H9 (cell line): ENCODE measurements at regions not wholly inside any gene's neighbourhood (a gene's known extent, or its start where the extent isn't known, plus 50 kb on each side); places are given as distances from the start of the nearest gene placed in this dataset.

ENCODE experiments used
- DNase-seq: peaks from one replicate; pipeline ENCODE4 v3.0.0-alpha.2; 2017
- H2AFZ ChIP-seq: one replicate; pipeline ENCODE4 v1.6.1; 2013; ENCODE audit warnings: mild to moderate bottlenecking, low read length, control low read depth, moderate library complexity
- H2AK5ac ChIP-seq: 2 replicates; pipeline ENCODE4 v1.6.1; 2013; ENCODE audit warnings: low read length, control low read depth, mixed read lengths; ENCODE audit not compliant: insufficient read length
- H2BK120ac ChIP-seq: one replicate; pipeline ENCODE4 v1.6.1; 2013; ENCODE audit warnings: low read depth, mild to moderate bottlenecking, low read length, control low read depth, inconsistent platforms; ENCODE audit not compliant: poor library complexity, severe bottlenecking
- H2BK12ac ChIP-seq: 2 replicates; pipeline ENCODE4 v1.6.1; 2013; ENCODE audit warnings: low read length, control low read depth, mixed read lengths, low read depth; ENCODE audit not compliant: insufficient read length
- H2BK15ac ChIP-seq: 2 replicates; pipeline ENCODE4 v1.6.1; 2013; ENCODE audit warnings: low read depth, low read length, control low read depth
- H2BK20ac ChIP-seq: one replicate; pipeline ENCODE4 v1.6.1; 2013; ENCODE audit warnings: low read depth, mild to moderate bottlenecking, low read length, control low read depth, inconsistent platforms; ENCODE audit not compliant: poor library complexity, severe bottlenecking
- H2BK5ac ChIP-seq: 2 replicates; pipeline ENCODE4 v1.6.1; 2013; ENCODE audit warnings: low read length, control low read depth, mixed read lengths; ENCODE audit not compliant: insufficient read length
- H3K14ac ChIP-seq: 2 replicates; pipeline ENCODE4 v1.6.1; 2013; ENCODE audit warnings: low read length, control low read depth; ENCODE audit not compliant: insufficient read depth
- H3K18ac ChIP-seq: 2 replicates; pipeline ENCODE4 v1.6.1; 2013; ENCODE audit warnings: low read depth, mild to moderate bottlenecking, mixed read lengths, low read length, control low read depth; ENCODE audit not compliant: insufficient read length
- H3K23ac ChIP-seq: 2 replicates; pipeline ENCODE4 v1.6.1; 2013; ENCODE audit warnings: low read length, control low read depth, mixed read lengths, low read depth; ENCODE audit not compliant: insufficient read length
- H3K23me2 ChIP-seq: 2 replicates; pipeline ENCODE4 v1.6.1; 2013; ENCODE audit warnings: low read depth, mild to moderate bottlenecking, mixed read lengths, low read length, control low read depth; ENCODE audit not compliant: insufficient read length, poor library complexity, severe bottlenecking
- H3K27ac ChIP-seq: 2 replicates; pipeline ENCODE4 v1.5.1; 2013; ENCODE audit warnings: low read length, control low read depth, mixed read lengths, low read depth; ENCODE audit not compliant: insufficient read length
- H3K27me3 ChIP-seq: 2 replicates; pipeline ENCODE4 v1.6.1; 2013; ENCODE audit warnings: low read length, control low read depth, inconsistent platforms; ENCODE audit not compliant: insufficient read depth
- H3K4ac ChIP-seq: 2 replicates; pipeline ENCODE4 v1.6.1; 2013; ENCODE audit warnings: low read depth, mild to moderate bottlenecking, control low read depth, inconsistent platforms, low read length, moderate library complexity
- H3K4me1 ChIP-seq: 2 replicates; pipeline ENCODE4 v1.6.1; 2013; ENCODE audit warnings: low read length, control low read depth, inconsistent platforms; ENCODE audit not compliant: insufficient read depth
- H3K4me2 ChIP-seq: 2 replicates; pipeline ENCODE4 v1.6.1; 2013; ENCODE audit warnings: low read length, control low read depth, mixed read lengths; ENCODE audit not compliant: insufficient read length, insufficient read depth
- H3K56ac ChIP-seq: 2 replicates; pipeline ENCODE4 v1.6.1; 2013; ENCODE audit warnings: low read depth, mild to moderate bottlenecking, mixed read lengths, low read length, control low read depth; ENCODE audit not compliant: insufficient read length
- H3K79me1 ChIP-seq: 2 replicates; pipeline ENCODE4 v1.6.1; 2013; ENCODE audit warnings: low read depth, mild to moderate bottlenecking, moderate library complexity, low read length, control low read depth, inconsistent platforms; ENCODE audit not compliant: insufficient read depth, poor library complexity, severe bottlenecking
- H3K79me2 ChIP-seq: 2 replicates; pipeline ENCODE4 v1.6.1; 2013; ENCODE audit warnings: low read length, control low read depth, inconsistent platforms; ENCODE audit not compliant: insufficient read depth
- H3K9ac ChIP-seq: 2 replicates; pipeline ENCODE4 v1.6.1; 2013; ENCODE audit warnings: low read length, control low read depth, mixed read lengths; ENCODE audit not compliant: insufficient read length; ENCODE audit errors: extremely low read depth
- H3K9me3 ChIP-seq: one replicate; pipeline ENCODE4 v1.6.1; 2013; ENCODE audit warnings: low read depth, low read length, inconsistent platforms; ENCODE audit not compliant: control insufficient read depth
- H3T11ph ChIP-seq: one replicate; pipeline ENCODE4 v1.6.1; 2013; ENCODE audit warnings: mild to moderate bottlenecking, low read length, control low read depth, inconsistent platforms
- H4K20me1 ChIP-seq: one replicate; pipeline ENCODE4 v1.6.1; 2013; ENCODE audit not compliant: control insufficient read depth, insufficient read length, insufficient read depth
- H4K5ac ChIP-seq: 2 replicates; pipeline ENCODE4 v1.6.1; 2013; ENCODE audit warnings: low read depth, mild to moderate bottlenecking, mixed read lengths, low read length, control low read depth; ENCODE audit not compliant: insufficient read length
- H4K8ac ChIP-seq: replicated peaks from 2 replicates; pipeline ENCODE4 v1.6.1; 2013; ENCODE audit warnings: low read length, control low read depth, mixed read lengths, low read depth; ENCODE audit not compliant: insufficient read length
- H4K91ac ChIP-seq: 2 replicates; pipeline ENCODE4 v1.6.1; 2013; ENCODE audit warnings: low read depth, mild to moderate bottlenecking, moderate library complexity, mixed read lengths, low read length, control low read depth; ENCODE audit not compliant: insufficient read length
- H3K27ac Mint-ChIP-seq, 3 experiments: 2 replicates in 2 of 3; 3 replicates in 1 of 3; pipeline ENCODE4 v1.8.0; 2020 to 2021; ENCODE audit warnings: mixed read lengths in 3 of 3, mild to moderate bottlenecking in 1 of 3, moderate library complexity in 1 of 3
- H3K27me3 Mint-ChIP-seq: 2 replicates; pipeline ENCODE4 v1.8.0; 2021; ENCODE audit warnings: low read depth, mild to moderate bottlenecking, moderate library complexity, mixed read lengths
- H3K36me3 Mint-ChIP-seq, 3 experiments: 2 replicates in 2 of 3; 3 replicates in 1 of 3; pipeline ENCODE4 v1.8.0; 2020 to 2021; ENCODE audit warnings: low read depth in 3 of 3, mixed read lengths in 3 of 3; ENCODE audit not compliant: insufficient read depth in 1 of 3
- H3K4me1 Mint-ChIP-seq, 2 experiments: 2 replicates each; pipeline ENCODE4 v1.8.0; 2020; ENCODE audit warnings: mixed read lengths in 2 of 2
- H3K4me3 Mint-ChIP-seq, 2 experiments: 2 replicates in 1 of 2; 3 replicates in 1 of 2; pipeline ENCODE4 v1.8.0; 2020 to 2021; ENCODE audit warnings: mild to moderate bottlenecking in 2 of 2, mixed read lengths in 2 of 2, moderate library complexity in 1 of 2
- H3K9me3 Mint-ChIP-seq, 2 experiments: 2 replicates in 1 of 2; 3 replicates in 1 of 2; pipeline ENCODE4 v1.8.0; 2020; ENCODE audit warnings: mild to moderate bottlenecking in 2 of 2, mixed read lengths in 2 of 2, moderate library complexity in 1 of 2
- WGBS: extraction: QIAGEN DNeasy Blood & Tissue Kit; methylation state at CpG from one replicate; pipeline ENCODE4 v1.1.7; 2013; ENCODE audit warnings: missing lambda C conversion rate, low lambda C conversion rate, mixed read lengths; ENCODE audit not compliant: insufficient read length; ENCODE audit errors: extremely low coverage; 5-methylcytosine and 5-hydroxymethylcytosine counted together
- TF ChIP-seq, protein P1 (sequence below): fragments of 200-600 bp; sonication (generic); conservative IDR thresholded peaks from 3 replicates; pipeline ENCODE4 v1.8.0; 2021; ENCODE audit warnings: antibody characterized with exemption, mild to moderate bottlenecking

DNA sequence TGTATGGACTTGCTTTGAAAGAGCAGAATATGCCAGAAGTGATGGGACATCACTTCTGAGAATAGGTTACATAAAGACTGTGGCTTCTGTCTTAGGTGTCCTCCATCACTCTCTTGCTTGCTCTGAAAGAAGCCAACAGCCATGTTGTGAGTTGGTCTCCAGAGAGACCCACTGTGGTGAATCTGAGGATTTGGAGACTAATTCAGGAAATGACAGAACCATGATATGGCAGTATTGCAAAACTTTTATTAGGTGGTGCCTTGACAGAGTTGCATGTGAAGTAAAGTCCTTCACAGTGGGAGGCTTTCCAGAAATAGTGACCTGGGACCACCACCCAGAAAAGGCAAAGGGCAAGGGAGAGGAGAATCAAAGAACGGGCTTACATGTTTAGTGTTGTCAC is 628.6 kb downstream of the KCNT2 start:
- Histone ChIP-seq H2BK20ac (no peak overlapping the region), H4K8ac (no peak overlapping the region), H3K56ac (no peak overlapping the region), H3T11ph (no peak overlapping the region), H2BK12ac (no peak overlapping the region), H3K23me2 (no peaks in the 10 kb centered on the region), H3K79me2 (no peaks in the 10 kb centered on the region), H4K91ac (no peak overlapping the region), H3K27ac (no peak overlapping the region), H3K14ac (no peak overlapping the region), H3K79me1 (no peaks in the 10 kb centered on the region), H2AK5ac (no peak overlapping the region), H2BK5ac (no peak overlapping the region), H3K4me1 (no peaks in the 10 kb centered on the region), H3K23ac (no peak overlapping the region), H2BK15ac (no peak overlapping the region), H3K27me3 (no peaks in the 10 kb centered on the region), H4K5ac (no peak overlapping the region), H4K20me1 (no peaks in the 10 kb centered on the region), H3K9me3 (no peaks in the 10 kb centered on the region), H2BK120ac (no peak overlapping the region), H3K9ac (no peak overlapping the region), H3K18ac (no peak overlapping the region), H3K4me2 (no peak overlapping the region), H3K4ac (no peak overlapping the region), H2AFZ (no peak overlapping the region)
- H3K4me1 Mint-ChIP-seq = no peaks in the 10 kb centered on the region
- no peaks in the 10 kb centered on the region for H3K27me3 Mint-ChIP-seq
- H3K36me3 Mint-ChIP-seq = no peaks in the 10 kb centered on the region
- H3K4me3 Mint-ChIP-seq = no peak overlapping the region
- TF ChIP-seq, protein P1, sequence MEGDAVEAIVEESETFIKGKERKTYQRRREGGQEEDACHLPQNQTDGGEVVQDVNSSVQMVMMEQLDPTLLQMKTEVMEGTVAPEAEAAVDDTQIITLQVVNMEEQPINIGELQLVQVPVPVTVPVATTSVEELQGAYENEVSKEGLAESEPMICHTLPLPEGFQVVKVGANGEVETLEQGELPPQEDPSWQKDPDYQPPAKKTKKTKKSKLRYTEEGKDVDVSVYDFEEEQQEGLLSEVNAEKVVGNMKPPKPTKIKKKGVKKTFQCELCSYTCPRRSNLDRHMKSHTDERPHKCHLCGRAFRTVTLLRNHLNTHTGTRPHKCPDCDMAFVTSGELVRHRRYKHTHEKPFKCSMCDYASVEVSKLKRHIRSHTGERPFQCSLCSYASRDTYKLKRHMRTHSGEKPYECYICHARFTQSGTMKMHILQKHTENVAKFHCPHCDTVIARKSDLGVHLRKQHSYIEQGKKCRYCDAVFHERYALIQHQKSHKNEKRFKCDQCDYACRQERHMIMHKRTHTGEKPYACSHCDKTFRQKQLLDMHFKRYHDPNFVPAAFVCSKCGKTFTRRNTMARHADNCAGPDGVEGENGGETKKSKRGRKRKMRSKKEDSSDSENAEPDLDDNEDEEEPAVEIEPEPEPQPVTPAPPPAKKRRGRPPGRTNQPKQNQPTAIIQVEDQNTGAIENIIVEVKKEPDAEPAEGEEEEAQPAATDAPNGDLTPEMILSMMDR = no peak
- peaks cover 0 to 2% of the 10 kb centered on the region in 2 experiments; a peak in 1 of 5 replicates for H3K9me3 Mint-ChIP-seq
- no peak for DNase-seq
- no CpG with 5 or more reads among the region's 1 CpG for WGBS
- H3K27ac Mint-ChIP-seq = no peak overlapping the region; a peak in 1 of 7 replicates
